Adrenal gland (tissue), 5 donors: ENCODE measurements at regions not wholly inside any gene's neighbourhood (a gene's known extent, or its start where the extent isn't known, plus 50 kb on each side); places are given as distances from the start of the nearest gene placed in this dataset.

Experiments used
- POLR2A ChIP-seq, 2 donors: fragments of 450-650 bp; IDR thresholded peaks; one replicate each; pipeline ENCODE4 v1.6.1; 2017; ENCODE audit warnings: antibody characterized with exemption in 2 of 2, mild to moderate bottlenecking in 2 of 2, moderate library complexity in 1 of 2
- TF ChIP-seq, protein P1 (sequence below), 6 experiments: fragments of 450-650 bp in 4 of 6; fragments of 200-600 bp in 2 of 6; sonication (generic) in 1 of 6; IDR thresholded peaks; 1 replicate in 5 of 6; 2 replicates in 1 of 6; pipeline versions ENCODE4 v1.5.1 to v1.8.0; 2016 to 2021; ENCODE audit warnings: antibody characterized with exemption in 6 of 6, mild to moderate bottlenecking in 2 of 6, moderate library complexity in 1 of 6
- donor health status: DM: no; HTN: no; CAD: no.

- TF ChIP-seq, protein P1, sequence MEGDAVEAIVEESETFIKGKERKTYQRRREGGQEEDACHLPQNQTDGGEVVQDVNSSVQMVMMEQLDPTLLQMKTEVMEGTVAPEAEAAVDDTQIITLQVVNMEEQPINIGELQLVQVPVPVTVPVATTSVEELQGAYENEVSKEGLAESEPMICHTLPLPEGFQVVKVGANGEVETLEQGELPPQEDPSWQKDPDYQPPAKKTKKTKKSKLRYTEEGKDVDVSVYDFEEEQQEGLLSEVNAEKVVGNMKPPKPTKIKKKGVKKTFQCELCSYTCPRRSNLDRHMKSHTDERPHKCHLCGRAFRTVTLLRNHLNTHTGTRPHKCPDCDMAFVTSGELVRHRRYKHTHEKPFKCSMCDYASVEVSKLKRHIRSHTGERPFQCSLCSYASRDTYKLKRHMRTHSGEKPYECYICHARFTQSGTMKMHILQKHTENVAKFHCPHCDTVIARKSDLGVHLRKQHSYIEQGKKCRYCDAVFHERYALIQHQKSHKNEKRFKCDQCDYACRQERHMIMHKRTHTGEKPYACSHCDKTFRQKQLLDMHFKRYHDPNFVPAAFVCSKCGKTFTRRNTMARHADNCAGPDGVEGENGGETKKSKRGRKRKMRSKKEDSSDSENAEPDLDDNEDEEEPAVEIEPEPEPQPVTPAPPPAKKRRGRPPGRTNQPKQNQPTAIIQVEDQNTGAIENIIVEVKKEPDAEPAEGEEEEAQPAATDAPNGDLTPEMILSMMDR (IDR thresholded peaks at IDR 0.05): no peak
- no peak for TF ChIP-seq POLR2A (IDR thresholded peaks at IDR 0.05)
These were observed 138.6 kb upstream of the BRINP3 start for GRCh38 chr1:190616235-190616634.
